Peyer's patch (tissue), 4 donors: ENCODE measurements at regions not wholly inside any gene's neighbourhood (a gene's known extent, or its start where the extent isn't known, plus 50 kb on each side); places are given as distances from the start of the nearest gene placed in this dataset.

Experiments
- POLR2A ChIP-seq, 2 donors: fragments of 450-650 bp; IDR thresholded peaks; one replicate each; pipeline ENCODE4 v1.5.1; 2017; ENCODE audit warnings: antibody characterized with exemption in 2 of 2, mild to moderate bottlenecking in 2 of 2, moderate library complexity in 2 of 2
- TF ChIP-seq, protein P1 (sequence below), 6 experiments: fragments of 450-650 bp in 4 of 6; fragments of 200-600 bp in 2 of 6; sonication (generic) in 1 of 6; IDR thresholded peaks; one replicate each; pipeline ENCODE4 v1.5.1; 2017 to 2019; ENCODE audit warnings: antibody characterized with exemption in 6 of 6, mild to moderate bottlenecking in 3 of 6, moderate library complexity in 1 of 6

DNA sequence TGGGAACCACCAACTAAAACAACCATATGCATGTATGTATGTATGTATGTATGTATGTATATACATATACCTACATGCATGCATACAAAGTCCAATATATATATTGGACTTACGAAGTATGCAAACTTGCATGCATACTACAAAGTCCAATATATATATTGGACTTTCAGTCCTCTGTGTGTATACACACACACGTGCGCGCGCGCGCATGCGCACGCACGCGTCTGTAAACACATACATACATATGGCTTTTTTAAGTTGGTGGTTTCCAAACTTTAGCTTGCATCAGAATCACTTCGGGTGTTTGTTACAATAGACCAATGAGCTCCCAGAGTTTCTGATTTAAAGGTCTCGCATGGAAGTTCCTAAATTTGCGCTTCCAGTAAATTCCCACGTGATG is 197.5 kb upstream of the C1orf87 start:
- TF ChIP-seq, protein P1, sequence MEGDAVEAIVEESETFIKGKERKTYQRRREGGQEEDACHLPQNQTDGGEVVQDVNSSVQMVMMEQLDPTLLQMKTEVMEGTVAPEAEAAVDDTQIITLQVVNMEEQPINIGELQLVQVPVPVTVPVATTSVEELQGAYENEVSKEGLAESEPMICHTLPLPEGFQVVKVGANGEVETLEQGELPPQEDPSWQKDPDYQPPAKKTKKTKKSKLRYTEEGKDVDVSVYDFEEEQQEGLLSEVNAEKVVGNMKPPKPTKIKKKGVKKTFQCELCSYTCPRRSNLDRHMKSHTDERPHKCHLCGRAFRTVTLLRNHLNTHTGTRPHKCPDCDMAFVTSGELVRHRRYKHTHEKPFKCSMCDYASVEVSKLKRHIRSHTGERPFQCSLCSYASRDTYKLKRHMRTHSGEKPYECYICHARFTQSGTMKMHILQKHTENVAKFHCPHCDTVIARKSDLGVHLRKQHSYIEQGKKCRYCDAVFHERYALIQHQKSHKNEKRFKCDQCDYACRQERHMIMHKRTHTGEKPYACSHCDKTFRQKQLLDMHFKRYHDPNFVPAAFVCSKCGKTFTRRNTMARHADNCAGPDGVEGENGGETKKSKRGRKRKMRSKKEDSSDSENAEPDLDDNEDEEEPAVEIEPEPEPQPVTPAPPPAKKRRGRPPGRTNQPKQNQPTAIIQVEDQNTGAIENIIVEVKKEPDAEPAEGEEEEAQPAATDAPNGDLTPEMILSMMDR (IDR thresholded peaks at IDR 0.05), result no peak
- no peak for TF ChIP-seq POLR2A (IDR thresholded peaks at IDR 0.05)
